GM10266 (cell line): ENCODE measurements at regions not wholly inside any gene's neighbourhood (a gene's known extent, or its start where the extent isn't known, plus 50 kb on each side); places are given as distances from the start of the nearest gene placed in this dataset.

ENCODE experiments used
- DNase-seq: peaks from one replicate; pipeline ENCODE4 v3.0.0; 2012; ENCODE audit errors: extremely low spot score
- CTCF ChIP-seq: IDR thresholded peaks from 2 replicates; pipeline ENCODE4 v1.5.1; 2012; ENCODE audit warnings: mild to moderate bottlenecking, low read depth; ENCODE audit not compliant: control insufficient read depth, insufficient read depth; ENCODE audit errors: missing control alignments

GRCh38 chr20:50398821-50399554 lies 111.2 kb upstream of the PTPN1 start:
- no peak for DNase-seq
- no peak for TF ChIP-seq CTCF

- no peak for TF ChIP-seq CTCF
- no peak for DNase-seq
Measured at GRCh38 chr20:50399555-50399916, 110.6 kb upstream of the PTPN1 start.

GRCh38 chr20:50399917-50400704 lies 110.1 kb upstream of the PTPN1 start:
- no peak for DNase-seq
- no peak for TF ChIP-seq CTCF

GRCh38 chr20:50400705-50401586 lies 109.2 kb upstream of the PTPN1 start:
- TF ChIP-seq CTCF: no peak
- DNase-seq: no peak

- TF ChIP-seq CTCF: no peak
Measured at GRCh38 chr20:50401587-50402418, 108.4 kb upstream of the PTPN1 start.

GRCh38 chr20:50403565-50404418 lies 106.4 kb upstream of the PTPN1 start:
- DNase-seq: no peak

More at GRCh38 chr20:50401587-50402418, 108.4 kb upstream of the PTPN1 start:
- no peak for DNase-seq

More at GRCh38 chr20:50403565-50404418, 106.4 kb upstream of the PTPN1 start:
- TF ChIP-seq CTCF: no peak
